ENCODE measurements at regions not wholly inside any gene's neighbourhood (a gene's known extent, or its start where the extent isn't known, plus 50 kb on each side); places are given as distances from the start of the nearest gene placed in this dataset.
A peak's percentile ranks its signal among the peaks of the same experiment; 100 is the strongest.

DNA sequence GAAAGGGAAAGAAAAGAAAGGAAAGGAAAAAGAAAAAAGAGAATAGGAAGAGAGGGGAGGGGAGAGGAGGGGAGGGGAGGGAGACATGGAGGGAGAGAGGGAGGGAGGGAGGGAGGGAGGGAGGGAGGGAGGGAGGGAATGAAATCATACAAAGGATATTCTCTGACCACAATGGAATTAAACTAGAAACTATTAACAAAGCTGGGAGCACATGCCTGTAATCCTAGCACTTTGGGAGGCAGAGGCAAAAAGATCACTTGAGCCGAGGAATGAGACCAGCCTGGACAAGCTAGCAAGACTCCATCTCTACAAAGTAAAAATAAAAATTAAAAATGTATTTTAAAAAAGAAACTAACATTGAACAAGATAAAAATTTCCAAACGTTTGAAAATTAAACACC lies 62.8 kb downstream of the ILRUN start:
- Histone ChIP-seq H3K27me3 (replicated peaks; ENCODE audit: insufficient read depth, low read depth, low read length, poor library complexity) (no peaks in the 10 kb centered on the region), H3K4me1 (ENCODE audit: insufficient read depth, low read length, poor library complexity, severe bottlenecking) (no peaks in the 10 kb centered on the region), H3K9me3 (ENCODE audit: low read depth, low read length, poor library complexity, severe bottlenecking) (no peaks in the 10 kb centered on the region), H3K4me3 (ENCODE audit: low read depth, low read length, poor library complexity, severe bottlenecking) (no peak overlapping the region), H3K36me3 (ENCODE audit: insufficient read depth, low read length, poor library complexity, severe bottlenecking) (no peaks in the 10 kb centered on the region), H3K27ac (ENCODE audit: low read depth, low read length, poor library complexity, severe bottlenecking) (no peak overlapping the region)
- BruUV-seq (replicated peaks), result no TSS peak
- intact Hi-C loops (cut with micrococcal nuclease; ENCODE audit: unreplicated experiment), result no loop called here
- DNase-seq (ENCODE audit: low spot score), result no peak
- ChIA-PET CTCF (no interaction called here), POLR2A (ENCODE audit: low non-redundant PET) (interaction anchor here (0.7 kb wide), 1 partner anchor 61 kb away, joined by 21 read pairs; no protein-coding TSS in a partner anchor)
- TF ChIP-seq, protein P1, sequence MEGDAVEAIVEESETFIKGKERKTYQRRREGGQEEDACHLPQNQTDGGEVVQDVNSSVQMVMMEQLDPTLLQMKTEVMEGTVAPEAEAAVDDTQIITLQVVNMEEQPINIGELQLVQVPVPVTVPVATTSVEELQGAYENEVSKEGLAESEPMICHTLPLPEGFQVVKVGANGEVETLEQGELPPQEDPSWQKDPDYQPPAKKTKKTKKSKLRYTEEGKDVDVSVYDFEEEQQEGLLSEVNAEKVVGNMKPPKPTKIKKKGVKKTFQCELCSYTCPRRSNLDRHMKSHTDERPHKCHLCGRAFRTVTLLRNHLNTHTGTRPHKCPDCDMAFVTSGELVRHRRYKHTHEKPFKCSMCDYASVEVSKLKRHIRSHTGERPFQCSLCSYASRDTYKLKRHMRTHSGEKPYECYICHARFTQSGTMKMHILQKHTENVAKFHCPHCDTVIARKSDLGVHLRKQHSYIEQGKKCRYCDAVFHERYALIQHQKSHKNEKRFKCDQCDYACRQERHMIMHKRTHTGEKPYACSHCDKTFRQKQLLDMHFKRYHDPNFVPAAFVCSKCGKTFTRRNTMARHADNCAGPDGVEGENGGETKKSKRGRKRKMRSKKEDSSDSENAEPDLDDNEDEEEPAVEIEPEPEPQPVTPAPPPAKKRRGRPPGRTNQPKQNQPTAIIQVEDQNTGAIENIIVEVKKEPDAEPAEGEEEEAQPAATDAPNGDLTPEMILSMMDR (conservative IDR thresholded peaks at IDR 0.05; ENCODE audit: low read depth, low read length), result no peak
- no peak for TF ChIP-seq EZH2 (IDR thresholded peaks at IDR 0.05; ENCODE audit: borderline replicate concordance, low read depth, low read length, poor library complexity, severe bottlenecking)

DNA sequence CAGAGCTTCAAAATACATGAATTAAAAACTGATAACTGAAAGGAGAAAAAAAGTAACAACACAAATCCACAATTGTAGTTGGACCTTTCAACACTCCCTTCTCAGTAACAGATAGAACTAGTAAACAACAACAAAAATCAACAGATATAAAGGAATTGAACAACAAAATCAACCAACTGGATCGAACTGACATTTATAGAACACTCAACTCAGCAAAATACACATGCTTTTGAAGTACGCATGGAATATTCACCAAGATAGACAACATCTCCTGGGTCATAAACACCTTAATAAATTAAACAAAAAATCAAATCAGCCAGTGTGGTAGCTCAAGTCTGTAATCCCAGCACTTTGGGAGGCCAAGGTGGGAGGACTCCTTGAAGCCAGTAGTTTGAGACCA lies 63.3 kb downstream of the ILRUN start:
- H3K27me3 ChIP-seq (replicated peaks; ENCODE audit: insufficient read depth, low read depth, low read length, poor library complexity), result no peaks in the 10 kb centered on the region
- no TSS peak for BruUV-seq (replicated peaks)
- TF ChIP-seq, protein P1 (conservative IDR thresholded peaks at IDR 0.05; ENCODE audit: low read depth, low read length), result no peak
- TF ChIP-seq EZH2 (IDR thresholded peaks at IDR 0.05; ENCODE audit: borderline replicate concordance, low read depth, low read length, poor library complexity, severe bottlenecking), result no peak
- no peak overlapping the region for H3K4me3 ChIP-seq (ENCODE audit: low read depth, low read length, poor library complexity, severe bottlenecking)
- no peaks in the 10 kb centered on the region for H3K9me3 ChIP-seq (ENCODE audit: low read depth, low read length, poor library complexity, severe bottlenecking)
- H3K36me3 ChIP-seq (ENCODE audit: insufficient read depth, low read length, poor library complexity, severe bottlenecking), result no peaks in the 10 kb centered on the region
- no peaks in the 10 kb centered on the region for H3K4me1 ChIP-seq (ENCODE audit: insufficient read depth, low read length, poor library complexity, severe bottlenecking)
- intact Hi-C loops (cut with micrococcal nuclease; ENCODE audit: unreplicated experiment), result no loop called here
- no peak for DNase-seq (ENCODE audit: low spot score)
- ChIA-PET POLR2A (ENCODE audit: low non-redundant PET) (no interaction called here), CTCF (no interaction called here)
- no peak overlapping the region for H3K27ac ChIP-seq (ENCODE audit: low read depth, low read length, poor library complexity, severe bottlenecking)

DNA sequence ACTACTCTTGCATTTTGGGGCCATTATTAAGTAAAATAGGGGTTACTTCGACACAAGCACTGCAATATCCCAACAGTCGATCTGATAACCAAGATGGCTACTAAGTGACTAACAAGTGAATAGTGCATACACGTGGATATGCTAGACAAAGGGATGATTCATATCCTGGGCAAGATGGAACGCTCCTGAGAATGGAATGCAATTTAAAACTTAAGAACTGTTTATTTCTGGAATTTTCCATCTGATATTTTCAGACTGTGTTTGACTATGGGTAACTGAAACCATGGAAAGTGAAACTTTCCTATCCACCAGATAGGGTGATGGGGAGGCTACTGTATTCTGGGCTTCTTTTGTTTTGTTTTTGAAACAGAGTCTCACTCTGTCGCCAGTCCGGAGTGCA lies 66.5 kb downstream of the ILRUN start:
- intact Hi-C loops (cut with micrococcal nuclease; ENCODE audit: unreplicated experiment), result no loop called here
- ChIA-PET POLR2A (ENCODE audit: low non-redundant PET) (no interaction called here), CTCF (no interaction called here)
- no peaks in the 10 kb centered on the region for H3K9me3 ChIP-seq (ENCODE audit: low read depth, low read length, poor library complexity, severe bottlenecking)
- no peaks in the 10 kb centered on the region for H3K27me3 ChIP-seq (replicated peaks; ENCODE audit: insufficient read depth, low read depth, low read length, poor library complexity)
- H3K4me3 ChIP-seq (ENCODE audit: low read depth, low read length, poor library complexity, severe bottlenecking), result no peak overlapping the region
- no peak overlapping the region for H3K27ac ChIP-seq (ENCODE audit: low read depth, low read length, poor library complexity, severe bottlenecking)
- no TSS peak for BruUV-seq (replicated peaks)
- no peak for TF ChIP-seq EZH2 (IDR thresholded peaks at IDR 0.05; ENCODE audit: borderline replicate concordance, low read depth, low read length, poor library complexity, severe bottlenecking)
- TF ChIP-seq, protein P1 (conservative IDR thresholded peaks at IDR 0.05; ENCODE audit: low read depth, low read length), result no peak
- peak; percentile 35 for DNase-seq (ENCODE audit: low spot score)
- H3K36me3 ChIP-seq (ENCODE audit: insufficient read depth, low read length, poor library complexity, severe bottlenecking), result no peaks in the 10 kb centered on the region
- H3K4me1 ChIP-seq (ENCODE audit: insufficient read depth, low read length, poor library complexity, severe bottlenecking), result no peaks in the 10 kb centered on the region
